OCI-LY3 (cell line): ENCODE measurements at regions not wholly inside any gene's neighbourhood (a gene's known extent, or its start where the extent isn't known, plus 50 kb on each side); places are given as distances from the start of the nearest gene placed in this dataset.

Experiments
- H2AFZ ChIP-seq: fragments of 200-600, 300-600 bp; shearing (Covaris generic); 2 replicates; pipeline ENCODE4 v1.6.0; 2014; ENCODE audit warnings: antibody characterized with exemption, low read depth, low read length
- H3K27ac ChIP-seq: fragments of 200-600, 300-600 bp; sonication (generic); 2 replicates; pipeline ENCODE4 v1.5.1; 2014; ENCODE audit warnings: mild to moderate bottlenecking, low read length, moderate library complexity, mixed read lengths
- H3K27me3 ChIP-seq: fragments of 200-600, 300-600 bp; sonication (generic); 2 replicates; pipeline ENCODE4 v1.6.1; 2014; ENCODE audit warnings: low read depth, low read length, mixed read lengths
- H3K36me3 ChIP-seq: fragments of 200-600, 300-600 bp; sonication (generic); replicated peaks from 2 replicates; pipeline ENCODE3; 2014; ENCODE audit warnings: low read depth, low read length, mixed read lengths
- H3K4me1 ChIP-seq: fragments of 300-600, 200-600 bp; sonication (generic); 2 replicates; pipeline ENCODE4 v1.6.1; 2014; ENCODE audit warnings: low read length, mixed read lengths
- H3K4me2 ChIP-seq: fragments of 200-600, 300-600 bp; sonication (generic); 2 replicates; pipeline ENCODE4 v1.6.1; 2014; ENCODE audit warnings: low read length, mixed read lengths
- H3K4me3 ChIP-seq: fragments of 300-600, 200-600 bp; sonication (generic); 2 replicates; pipeline ENCODE4 v1.5.1; 2014; ENCODE audit warnings: antibody characterized with exemption, mild to moderate bottlenecking, low read length, moderate library complexity
- H3K79me2 ChIP-seq: fragments of 300-600, 200-600 bp; shearing (Covaris generic); 2 replicates; pipeline ENCODE4 v1.6.1; 2014; ENCODE audit warnings: mild to moderate bottlenecking, low read length, mixed read lengths
- H3K9ac ChIP-seq: fragments of 300-600, 200-600 bp; shearing (Covaris generic); 2 replicates; pipeline ENCODE4 v1.6.0; 2014; ENCODE audit warnings: mild to moderate bottlenecking, low read length, moderate library complexity
- H3K9me3 ChIP-seq: fragments of 200-600, 300-600 bp; shearing (Covaris generic); 2 replicates; pipeline ENCODE4 v1.6.1; 2014; ENCODE audit warnings: low read length, mixed read lengths; ENCODE audit not compliant: insufficient read depth
- H4K20me1 ChIP-seq: fragments of 200-600, 300-600 bp; sonication (generic); 2 replicates; pipeline ENCODE4 v1.6.1; 2016; ENCODE audit warnings: low read length, mixed read lengths; ENCODE audit not compliant: insufficient read depth
- EZH2phosphoT487 ChIP-seq: fragments of 200-600 bp; shearing (Covaris generic); IDR thresholded peaks from 2 replicates; pipeline ENCODE4 v1.6.1; 2018; ENCODE audit warnings: antibody characterized with exemption, mixed run types, low read depth
- TF ChIP-seq, protein P1 (sequence below): fragments of 200-600, 300-600 bp; sonication (generic); IDR thresholded peaks from 2 replicates; pipeline ENCODE4 v1.5.1; 2014; ENCODE audit warnings: antibody characterized with exemption, low read length, low read depth

DNA sequence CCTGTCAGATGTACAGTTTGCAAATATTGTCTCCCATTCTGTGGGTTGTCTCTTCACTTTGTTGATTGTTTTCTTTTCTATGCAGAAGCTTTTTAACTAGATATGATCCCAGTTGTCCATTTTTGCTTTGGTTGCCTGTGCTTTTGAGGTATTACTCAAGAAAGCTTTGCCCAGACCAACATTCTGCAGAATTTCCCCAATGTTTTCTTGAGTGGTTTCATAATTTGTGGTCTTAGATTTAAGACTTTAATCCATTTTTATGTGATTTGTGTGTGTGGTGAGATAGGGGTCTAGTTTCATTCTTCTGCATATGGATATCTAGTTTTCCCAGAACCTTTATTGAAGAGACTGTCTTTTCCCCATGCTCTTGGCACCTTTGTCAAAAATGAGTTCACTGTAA, 116.9 kb downstream of the DUSP10 start:
- Histone ChIP-seq H3K4me1 (no peaks in the 10 kb centered on the region), H3K4me2 (no peak overlapping the region), H4K20me1 (no peaks in the 10 kb centered on the region), H3K27me3 (no peaks in the 10 kb centered on the region), H3K9ac (no peak overlapping the region), H3K9me3 (no peaks in the 10 kb centered on the region), H3K27ac (no peak overlapping the region), H2AFZ (no peak overlapping the region), H3K79me2 (no peaks in the 10 kb centered on the region), H3K4me3 (no peak overlapping the region), H3K36me3 (no peaks in the 10 kb centered on the region)
- TF ChIP-seq, protein P1, sequence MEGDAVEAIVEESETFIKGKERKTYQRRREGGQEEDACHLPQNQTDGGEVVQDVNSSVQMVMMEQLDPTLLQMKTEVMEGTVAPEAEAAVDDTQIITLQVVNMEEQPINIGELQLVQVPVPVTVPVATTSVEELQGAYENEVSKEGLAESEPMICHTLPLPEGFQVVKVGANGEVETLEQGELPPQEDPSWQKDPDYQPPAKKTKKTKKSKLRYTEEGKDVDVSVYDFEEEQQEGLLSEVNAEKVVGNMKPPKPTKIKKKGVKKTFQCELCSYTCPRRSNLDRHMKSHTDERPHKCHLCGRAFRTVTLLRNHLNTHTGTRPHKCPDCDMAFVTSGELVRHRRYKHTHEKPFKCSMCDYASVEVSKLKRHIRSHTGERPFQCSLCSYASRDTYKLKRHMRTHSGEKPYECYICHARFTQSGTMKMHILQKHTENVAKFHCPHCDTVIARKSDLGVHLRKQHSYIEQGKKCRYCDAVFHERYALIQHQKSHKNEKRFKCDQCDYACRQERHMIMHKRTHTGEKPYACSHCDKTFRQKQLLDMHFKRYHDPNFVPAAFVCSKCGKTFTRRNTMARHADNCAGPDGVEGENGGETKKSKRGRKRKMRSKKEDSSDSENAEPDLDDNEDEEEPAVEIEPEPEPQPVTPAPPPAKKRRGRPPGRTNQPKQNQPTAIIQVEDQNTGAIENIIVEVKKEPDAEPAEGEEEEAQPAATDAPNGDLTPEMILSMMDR = no peak
- TF ChIP-seq EZH2phosphoT487 = no peak

DNA sequence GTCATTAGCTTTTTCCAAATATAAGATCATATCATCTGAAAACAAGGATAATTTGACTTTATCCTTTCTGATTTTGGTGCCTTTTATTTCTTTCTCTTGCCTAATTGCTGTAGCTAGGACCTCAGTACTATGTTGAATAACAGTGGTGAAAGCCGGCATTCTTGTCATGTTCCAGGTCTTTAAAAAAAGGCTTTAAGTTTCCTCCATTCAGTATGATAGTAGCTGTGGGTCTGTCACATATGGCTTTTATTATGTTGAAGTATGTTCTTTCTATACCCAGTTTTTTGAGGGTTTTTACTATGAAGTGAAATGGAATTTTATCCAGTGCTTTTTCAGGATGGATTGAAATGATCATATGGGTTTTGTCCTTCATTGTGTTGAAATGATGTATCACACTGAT, 115.8 kb downstream of the DUSP10 start:
- TF ChIP-seq, protein P1 = no peak
- Histone ChIP-seq H4K20me1 (no peaks in the 10 kb centered on the region), H3K9me3 (no peaks in the 10 kb centered on the region), H3K27ac (no peak overlapping the region), H3K36me3 (no peaks in the 10 kb centered on the region), H3K27me3 (no peaks in the 10 kb centered on the region), H3K4me3 (no peak overlapping the region), H3K4me2 (no peak overlapping the region), H3K79me2 (no peaks in the 10 kb centered on the region), H2AFZ (no peak overlapping the region), H3K9ac (no peak overlapping the region), H3K4me1 (no peaks in the 10 kb centered on the region)

DNA sequence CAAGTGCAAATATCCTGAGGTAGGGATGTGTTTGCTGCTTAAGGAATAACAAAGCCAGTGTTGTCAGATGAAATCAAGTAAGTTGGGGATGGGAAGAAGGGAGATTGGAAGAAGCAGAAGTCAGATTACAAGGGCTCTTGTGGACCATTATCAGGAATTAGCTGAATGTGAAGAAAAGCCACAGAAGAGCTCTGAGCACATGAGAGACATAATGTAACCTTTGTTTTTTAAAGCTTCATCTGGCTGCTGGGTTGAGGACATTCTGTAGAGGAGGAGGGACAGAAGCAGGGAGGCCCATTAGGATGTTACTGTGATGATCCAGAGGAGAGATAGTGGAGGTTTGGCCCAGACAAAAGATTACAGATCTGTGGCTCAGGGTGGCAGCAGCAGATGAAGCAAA, 111.7 kb downstream of the DUSP10 start:
- Histone ChIP-seq H3K27me3 (no peaks in the 10 kb centered on the region), H3K9ac (no peak overlapping the region), H3K4me1 (no peaks in the 10 kb centered on the region), H3K79me2 (no peaks in the 10 kb centered on the region), H4K20me1 (no peaks in the 10 kb centered on the region), H3K27ac (no peak overlapping the region), H3K4me2 (no peak overlapping the region), H3K9me3 (no peaks in the 10 kb centered on the region), H2AFZ (no peak overlapping the region), H3K4me3 (no peak overlapping the region), H3K36me3 (no peaks in the 10 kb centered on the region)
- TF ChIP-seq EZH2phosphoT487 = no peak
- TF ChIP-seq, protein P1 = no peak

DNA sequence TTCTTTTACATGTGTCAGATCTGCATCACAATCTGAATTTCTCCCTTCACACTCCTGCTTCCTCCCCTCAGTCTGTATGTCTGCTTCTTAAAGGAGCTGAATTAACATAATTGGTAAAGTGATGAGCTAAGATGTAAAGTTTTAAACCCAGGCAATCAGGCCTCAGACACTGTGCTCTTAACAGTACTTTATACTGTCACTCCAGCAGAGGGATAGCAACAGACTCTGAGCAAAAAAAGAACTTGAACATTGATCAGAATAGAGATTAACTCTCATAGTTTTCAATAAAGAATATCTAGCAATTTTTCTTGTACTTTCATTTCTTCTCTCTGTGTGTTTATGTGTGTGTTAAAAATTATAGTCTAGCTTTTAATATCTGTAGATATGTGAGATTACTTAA, 110.3 kb downstream of the DUSP10 start:
- Histone ChIP-seq H4K20me1 (no peaks in the 10 kb centered on the region), H3K79me2 (no peaks in the 10 kb centered on the region), H3K27me3 (no peaks in the 10 kb centered on the region), H3K4me3 (no peak overlapping the region), H3K4me1 (no peaks in the 10 kb centered on the region), H2AFZ (no peak overlapping the region), H3K36me3 (no peaks in the 10 kb centered on the region), H3K9ac (no peak overlapping the region), H3K4me2 (no peak overlapping the region), H3K9me3 (no peaks in the 10 kb centered on the region), H3K27ac (no peak overlapping the region)
- TF ChIP-seq EZH2phosphoT487 = no peak
- TF ChIP-seq, protein P1 = no peak
